ENCODE measurements at regions not wholly inside any gene's neighbourhood (a gene's known extent, or its start where the extent isn't known, plus 50 kb on each side); places are given as distances from the start of the nearest gene placed in this dataset.
"Not testable (repeated sequence)": the region's sequence is repeated elsewhere in the genome, so short reads cannot be mapped to it uniquely, and the experiment has no call there.

- no peak for DNase-seq
Measured at GRCh38 chr2:188788621-188789020, 185.6 kb upstream of the COL3A1 start.

- DNase-seq: no peak
Measured at GRCh38 chr2:188789951-188790350, 184.2 kb upstream of the COL3A1 start.

GRCh38 chr2:188794453-188794852, 179.7 kb upstream of the COL3A1 start:
- DNase-seq: not testable (repeated sequence)

- no peak for DNase-seq
Measured at GRCh38 chr2:188795762-188796161, 178.4 kb upstream of the COL3A1 start.

GRCh38 chr2:188797371-188797770, 176.8 kb upstream of the COL3A1 start:
- no peak for DNase-seq

GRCh38 chr2:188798159-188798558, 176.0 kb upstream of the COL3A1 start:
- DNase-seq: peak; percentile 35

GRCh38 chr2:188805219-188805618, 169.0 kb upstream of the COL3A1 start:
- no peak for DNase-seq

- no peak for DNase-seq
Measured at GRCh38 chr2:188808947-188809355, 165.2 kb upstream of the COL3A1 start.

- no peak for DNase-seq
Measured at GRCh38 chr2:188810586-188810985, 163.6 kb upstream of the COL3A1 start.

GRCh38 chr2:188811522-188811921, 162.7 kb upstream of the COL3A1 start:
- no peak for DNase-seq

- DNase-seq: no peak
Measured at GRCh38 chr2:188813315-188813714, 160.9 kb upstream of the COL3A1 start.

- DNase-seq: no peak
Measured at GRCh38 chr2:188813857-188814256, 160.3 kb upstream of the COL3A1 start.

GRCh38 chr2:188819011-188819410, 155.2 kb upstream of the COL3A1 start:
- DNase-seq: no peak

- DNase-seq: no peak
Measured at GRCh38 chr2:188819792-188820191, 154.4 kb upstream of the COL3A1 start.

- DNase-seq: no peak
Measured at GRCh38 chr2:188820576-188820975, 153.6 kb upstream of the COL3A1 start.

- DNase-seq: no peak
Measured at GRCh38 chr2:188824125-188824524, 150.0 kb upstream of the COL3A1 start.

GRCh38 chr2:188833331-188833730, 140.8 kb upstream of the COL3A1 start:
- no peak for DNase-seq

GRCh38 chr2:188833799-188834198, 140.4 kb upstream of the COL3A1 start:
- no peak for DNase-seq

GRCh38 chr2:188835006-188835405, 139.2 kb upstream of the COL3A1 start:
- no peak for DNase-seq

GRCh38 chr2:188835821-188836220, 138.4 kb upstream of the COL3A1 start:
- no peak for DNase-seq

- DNase-seq: no peak
Measured at GRCh38 chr2:188845692-188846091, 128.5 kb upstream of the COL3A1 start.

GRCh38 chr2:188848887-188849435, 125.2 kb upstream of the COL3A1 start:
- DNase-seq: no peak

- no peak for DNase-seq
Measured at GRCh38 chr2:188850786-188851185, 123.4 kb upstream of the COL3A1 start.

GRCh38 chr2:188851311-188851710, 122.9 kb upstream of the COL3A1 start:
- no peak for DNase-seq

- DNase-seq: no peak
Measured at GRCh38 chr2:188851826-188852225, 122.3 kb upstream of the COL3A1 start.

GRCh38 chr2:188852772-188853171, 121.4 kb upstream of the COL3A1 start:
- no peak for DNase-seq

Data from DMS153 (cell line).